Spinal cord (tissue), 9 donors: ENCODE measurements at regions not wholly inside any gene's neighbourhood (a gene's known extent, or its start where the extent isn't known, plus 50 kb on each side); places are given as distances from the start of the nearest gene placed in this dataset.
A peak's percentile ranks its signal among the peaks of the same experiment; 100 is the strongest.

Experiments used
- DNase-seq, 6 donors: peaks; one replicate each; pipeline versions ENCODE4 v3.0.0 to v3.0.0-alpha.2; 2013 to 2015; ENCODE audit warnings: low spot score in 6 of 6, low read depth in 4 of 6
- H3K27ac ChIP-seq: one replicate; pipeline ENCODE4 v1.5.1; 2013; ENCODE audit warnings: low read depth, low read length, control low read depth
- H3K27me3 ChIP-seq: one replicate; pipeline ENCODE4 v1.6.1; 2013; ENCODE audit warnings: low read length; ENCODE audit not compliant: control insufficient read depth, insufficient read depth
- H3K36me3 ChIP-seq: one replicate; pipeline ENCODE4 v1.6.1; 2013; ENCODE audit warnings: low read length; ENCODE audit not compliant: control insufficient read depth, insufficient read depth
- H3K4me1 ChIP-seq: one replicate; pipeline ENCODE4 v1.6.1; 2013; ENCODE audit warnings: low read length; ENCODE audit not compliant: control insufficient read depth, insufficient read depth
- H3K4me3 ChIP-seq: one replicate; pipeline ENCODE4 v1.5.1; 2013; ENCODE audit warnings: low read depth, low read length, control low read depth
- H3K9me3 ChIP-seq: one replicate; pipeline ENCODE4 v1.6.1; 2013; ENCODE audit warnings: low read length; ENCODE audit not compliant: control insufficient read depth, insufficient read depth
- WGBS: methylation state at CpG from one replicate; pipeline ENCODE4 v1.1.5; 2013; ENCODE audit warnings: missing lambda C conversion rate; ENCODE audit not compliant: insufficient coverage; 5-methylcytosine and 5-hydroxymethylcytosine counted together
- donor health status: healthy.

DNA sequence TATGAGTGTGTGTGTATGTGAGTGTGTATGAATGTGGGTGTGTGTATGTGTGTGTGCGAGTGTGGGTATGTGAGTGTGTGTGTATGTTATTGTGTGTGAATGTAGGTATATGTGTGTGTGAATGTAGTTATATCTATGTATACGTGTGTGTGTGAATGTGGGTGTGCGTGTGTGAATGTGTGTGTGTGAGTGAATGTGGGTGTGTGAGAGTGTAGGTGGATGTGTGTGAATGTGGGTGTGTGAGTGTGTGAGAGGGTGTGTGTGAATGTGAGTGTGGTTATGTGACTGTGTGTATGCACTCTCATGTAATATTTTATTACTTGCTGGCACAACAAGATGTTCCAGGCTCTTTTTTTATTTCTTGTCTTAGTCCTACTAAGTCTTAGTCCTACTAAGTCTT is 513.4 kb upstream of the B3GAT1 start:
- no peaks in the 10 kb centered on the region for H3K9me3 ChIP-seq
- no peak overlapping the region for H3K27ac ChIP-seq
- WGBS = 98% methylated on average over 3 of the region's 3 CpGs
- H3K4me3 ChIP-seq = no peak overlapping the region
- no peaks in the 10 kb centered on the region for H3K27me3 ChIP-seq
- no peaks in the 10 kb centered on the region for H3K36me3 ChIP-seq
- H3K4me1 ChIP-seq = no peaks in the 10 kb centered on the region
- DNase-seq = no peak

DNA sequence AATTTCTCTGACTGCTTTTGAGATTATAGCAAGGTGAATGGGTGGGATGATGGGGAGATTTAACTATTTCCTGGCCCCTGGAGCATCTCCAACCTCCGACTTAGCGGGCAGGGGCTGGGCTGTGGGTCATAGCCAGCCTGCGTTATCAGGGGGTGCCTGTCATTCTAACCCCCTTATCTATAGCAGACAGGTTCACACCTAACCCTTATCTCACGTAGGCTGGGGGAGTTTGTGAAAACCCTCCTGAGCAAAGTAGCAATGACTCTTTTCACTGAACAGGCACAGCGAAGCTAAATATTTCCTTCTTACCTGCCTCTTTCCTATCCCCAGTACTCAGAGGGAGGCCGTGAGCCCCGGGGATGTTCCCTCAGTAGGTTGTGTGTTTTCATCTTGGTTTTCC is 511.4 kb upstream of the B3GAT1 start:
- Histone ChIP-seq H3K27me3 (no peaks in the 10 kb centered on the region), H3K9me3 (no peaks in the 10 kb centered on the region), H3K36me3 (no peaks in the 10 kb centered on the region), H3K27ac (no peak overlapping the region), H3K4me1 (no peaks in the 10 kb centered on the region), H3K4me3 (no peak overlapping the region)
- no peak for DNase-seq
- 95% methylated on average over 5 of the region's 7 CpGs for WGBS

DNA sequence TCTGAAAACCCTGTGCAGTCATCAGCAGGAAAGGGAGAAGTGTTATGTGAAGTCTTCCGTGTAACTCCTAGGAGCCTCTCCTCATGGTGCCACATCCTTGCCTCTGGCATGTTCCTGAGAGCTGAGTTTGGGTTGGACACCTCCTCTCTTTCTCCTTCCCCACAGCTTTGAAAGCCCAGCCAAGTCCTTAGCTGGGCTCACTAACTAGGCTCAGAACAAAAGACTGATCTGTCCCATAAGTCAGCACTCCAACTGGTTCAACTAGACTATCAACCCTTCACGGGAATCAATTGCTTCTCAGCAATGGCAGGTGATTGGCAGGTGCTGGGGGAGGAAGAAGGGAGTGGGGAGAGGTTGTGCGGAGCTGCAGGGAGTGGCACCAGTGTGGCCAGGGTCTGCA is 509.9 kb upstream of the B3GAT1 start:
- Histone ChIP-seq H3K4me3 (no peak overlapping the region), H3K36me3 (no peaks in the 10 kb centered on the region), H3K9me3 (no peaks in the 10 kb centered on the region), H3K4me1 (no peaks in the 10 kb centered on the region), H3K27ac (no peak overlapping the region), H3K27me3 (no peaks in the 10 kb centered on the region)
- WGBS = no CpG with 5 or more reads among the region's 3 CpGs
- DNase-seq = no peak

DNA sequence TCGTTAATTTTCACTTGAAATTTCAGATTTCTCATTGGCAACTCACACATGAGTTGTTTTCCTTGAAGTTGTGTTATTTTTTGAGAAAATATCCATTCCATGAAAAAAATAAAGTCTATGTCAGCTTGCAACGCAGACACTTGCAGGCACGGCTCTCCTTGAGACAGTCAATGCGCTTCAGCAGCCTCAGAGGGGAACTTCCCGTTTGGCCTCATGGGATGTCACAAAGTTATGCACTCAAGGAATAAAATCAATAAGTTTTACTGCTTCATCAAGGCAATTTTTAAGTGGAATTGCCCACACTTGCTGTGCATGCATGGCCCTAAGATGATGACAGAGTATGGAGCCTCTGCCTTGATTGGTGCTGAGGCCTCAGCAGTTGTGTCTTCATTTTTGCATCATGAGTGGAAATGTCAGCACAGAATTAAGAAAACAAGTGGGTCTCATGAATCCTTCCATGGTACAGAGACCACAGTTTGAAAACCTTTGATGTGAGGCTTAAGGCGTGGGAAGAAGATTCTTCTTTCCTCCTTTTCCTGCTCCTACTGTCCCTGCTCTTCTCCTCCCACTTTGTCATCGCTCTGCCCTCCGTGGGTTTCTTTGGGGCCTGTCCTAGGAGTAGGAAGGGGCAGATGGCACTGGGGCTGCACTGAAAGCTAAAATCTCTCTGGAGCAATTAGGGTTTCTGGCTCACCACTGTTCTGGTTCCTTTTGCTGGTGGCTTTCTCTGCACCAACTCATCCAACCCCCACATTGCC is 509.0 kb upstream of the B3GAT1 start:
- Histone ChIP-seq H3K27ac (no peak overlapping the region), H3K4me1 (peaks cover under 1% of the 10 kb centered on the region), H3K27me3 (no peaks in the 10 kb centered on the region), H3K9me3 (no peaks in the 10 kb centered on the region), H3K36me3 (no peaks in the 10 kb centered on the region), H3K4me3 (no peak overlapping the region)
- no peak for DNase-seq
- WGBS = 67% methylated on average over 5 of the region's 8 CpGs

DNA sequence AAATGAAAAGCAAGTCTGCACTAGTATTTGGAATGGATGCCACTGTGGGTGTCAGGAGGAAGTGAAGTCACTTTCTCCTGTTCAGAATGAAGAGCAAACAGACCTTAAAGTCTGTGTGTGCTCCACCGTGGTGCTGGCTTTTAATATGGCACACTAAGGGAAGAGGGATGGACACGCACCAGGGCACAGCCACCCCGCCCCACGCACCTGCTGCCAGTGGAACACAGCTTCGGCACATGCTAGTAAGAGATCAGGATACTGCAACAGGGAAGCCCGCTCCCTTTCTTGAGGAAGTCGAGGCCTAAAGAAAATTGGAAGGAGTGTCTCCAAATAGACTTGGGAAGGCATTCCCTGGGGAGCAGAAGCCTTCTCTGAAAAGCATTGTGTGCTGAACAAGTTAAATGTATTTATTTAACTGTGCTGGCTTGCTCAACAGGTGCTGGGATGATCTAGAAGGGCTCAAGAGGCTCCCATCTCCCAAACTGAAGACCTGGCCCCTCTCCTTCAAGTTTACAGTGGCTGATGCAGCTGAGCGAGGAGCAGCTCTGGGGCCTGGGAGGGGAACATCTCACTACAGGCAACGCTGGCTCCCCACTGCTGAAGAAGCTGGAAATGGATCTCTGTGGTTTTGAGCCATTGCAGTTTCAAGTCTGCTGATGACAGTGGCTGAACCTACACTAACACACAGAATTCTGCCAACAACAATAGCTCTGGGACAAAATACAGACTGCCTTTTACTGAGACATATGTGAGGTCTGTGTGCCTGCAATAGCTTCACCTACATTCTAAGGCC is 504.6 kb upstream of the B3GAT1 start:
- Histone ChIP-seq H3K27ac (no peak overlapping the region), H3K9me3 (no peaks in the 10 kb centered on the region), H3K27me3 (peaks cover 2% of the 10 kb centered on the region), H3K4me1 (peaks cover 17% of the 10 kb centered on the region), H3K4me3 (no peak overlapping the region), H3K36me3 (no peaks in the 10 kb centered on the region)
- peak in 1 of 6 donors; percentile 43 for DNase-seq
- 83% methylated on average over 8 of the region's 9 CpGs for WGBS

DNA sequence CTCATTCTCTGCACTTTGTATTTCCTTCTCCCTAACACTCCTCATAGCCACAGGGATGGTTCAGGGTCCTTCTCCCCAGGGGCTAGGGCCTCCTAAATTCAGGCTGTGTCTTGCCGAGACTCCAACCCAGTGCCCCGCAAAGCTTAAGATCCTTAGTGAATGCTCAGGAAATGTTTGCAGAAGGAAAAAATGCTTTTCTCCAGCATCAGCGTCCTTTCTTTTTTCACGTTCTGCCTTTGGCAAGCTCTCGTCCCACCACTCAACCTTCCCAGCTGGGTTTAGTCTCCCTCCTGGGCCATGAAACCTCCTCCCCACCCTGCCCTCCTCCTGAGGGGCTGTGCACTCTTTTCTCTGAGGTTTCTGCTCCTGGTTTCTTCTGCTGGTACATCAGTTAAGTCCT is 503.8 kb upstream of the B3GAT1 start:
- 84% methylated on average over 5 of the region's 5 CpGs for WGBS
- Histone ChIP-seq H3K27me3 (peaks cover 2% of the 10 kb centered on the region), H3K4me3 (no peak overlapping the region), H3K27ac (no peak overlapping the region), H3K9me3 (no peaks in the 10 kb centered on the region), H3K4me1 (peaks cover 17% of the 10 kb centered on the region), H3K36me3 (no peaks in the 10 kb centered on the region)
- no peak for DNase-seq

DNA sequence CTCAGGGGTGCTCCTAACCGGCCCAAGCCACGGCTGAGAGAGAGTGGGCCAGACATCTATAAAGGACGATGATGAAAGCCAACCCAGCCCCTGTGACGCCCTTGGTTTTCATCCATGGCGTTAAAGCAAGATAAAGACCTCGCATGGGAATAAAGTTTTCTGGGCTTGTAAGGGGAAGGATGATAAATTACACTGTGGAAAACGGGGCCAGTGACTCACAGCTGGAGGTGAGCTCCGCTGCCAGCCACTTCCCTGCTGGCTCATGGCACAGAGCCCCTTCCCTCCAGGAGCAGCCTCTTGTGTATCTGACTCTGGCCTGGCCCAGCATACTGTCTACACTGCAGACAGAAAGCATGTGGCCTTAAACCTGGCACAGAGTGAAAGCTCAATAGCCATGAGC is 503.2 kb upstream of the B3GAT1 start:
- peak in 1 of 6 donors; percentile 43 for DNase-seq
- Histone ChIP-seq H3K36me3 (no peaks in the 10 kb centered on the region), H3K9me3 (no peaks in the 10 kb centered on the region), H3K4me3 (no peak overlapping the region), H3K27ac (no peak overlapping the region), H3K4me1 (peaks cover 17% of the 10 kb centered on the region), H3K27me3 (peaks cover 2% of the 10 kb centered on the region)
- 38% methylated on average over 8 of the region's 8 CpGs for WGBS

DNA sequence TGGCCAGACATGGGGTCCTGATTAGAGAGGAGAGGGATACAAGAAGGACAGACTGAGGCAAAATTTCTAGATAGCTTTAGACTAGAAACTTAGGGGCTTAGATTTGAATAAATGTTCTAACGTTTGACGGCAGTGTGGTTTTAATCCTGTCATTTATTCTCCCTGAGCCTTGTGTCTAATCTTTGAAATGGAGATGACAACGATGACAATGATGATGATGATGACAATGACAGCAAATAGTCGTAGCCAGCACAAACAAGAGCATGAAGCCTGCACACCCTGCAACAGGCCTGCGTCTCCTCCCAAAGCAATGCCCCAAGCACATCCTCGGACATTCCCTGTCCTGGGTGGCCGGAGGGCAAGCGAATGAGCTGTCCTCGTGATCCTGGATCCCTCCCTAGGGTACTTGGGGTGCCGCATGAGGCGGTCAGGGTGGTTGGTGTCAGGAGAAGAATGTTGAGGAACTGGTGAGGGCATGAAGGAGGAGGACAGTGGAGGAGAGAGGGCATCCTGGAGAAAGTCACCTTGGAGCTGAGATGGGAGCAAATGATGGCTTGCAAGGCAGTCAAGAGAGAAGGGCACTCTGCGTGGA is 502.1 kb upstream of the B3GAT1 start:
- Histone ChIP-seq H3K27me3 (peaks cover 2% of the 10 kb centered on the region), H3K27ac (no peak overlapping the region)
- 88% methylated on average over 12 of the region's 12 CpGs for WGBS

DNA sequence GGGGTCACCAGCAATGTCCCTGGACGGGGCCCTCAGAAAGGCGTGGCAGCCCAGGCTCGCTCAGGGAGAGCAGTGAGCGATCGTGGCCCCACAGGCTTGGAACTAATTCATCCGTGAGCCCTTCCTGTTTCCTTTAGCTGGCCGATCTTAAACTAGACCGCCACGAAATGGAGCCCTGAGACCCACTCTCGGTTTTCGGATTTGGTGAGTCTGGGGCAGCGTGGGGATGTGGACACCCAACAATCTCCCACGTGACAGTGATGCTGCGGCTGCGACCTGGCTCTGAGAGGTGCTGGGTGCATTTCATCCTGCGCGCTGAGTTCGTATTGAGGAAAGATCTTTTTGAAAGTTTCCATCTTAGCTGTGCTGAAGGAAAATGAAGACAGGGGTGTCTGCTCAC is 501.3 kb upstream of the B3GAT1 start:
- Histone ChIP-seq H3K4me1 (peaks cover 17% of the 10 kb centered on the region), H3K27ac (no peak overlapping the region), H3K4me3 (no peak overlapping the region), H3K27me3 (peaks cover 2% of the 10 kb centered on the region), H3K36me3 (no peaks in the 10 kb centered on the region), H3K9me3 (no peaks in the 10 kb centered on the region)
- WGBS = 92% methylated on average over 18 of the region's 18 CpGs
- no peak for DNase-seq

More for the DNA sequence above, 502.1 kb upstream of the B3GAT1 start:
- Histone ChIP-seq H3K4me1 (peaks cover 17% of the 10 kb centered on the region), H3K4me3 (no peak overlapping the region), H3K36me3 (no peaks in the 10 kb centered on the region), H3K9me3 (no peaks in the 10 kb centered on the region)
- no peak for DNase-seq
